Nephron (organoid): ENCODE measurements at regions not wholly inside any gene's neighbourhood (a gene's known extent, or its start where the extent isn't known, plus 50 kb on each side); places are given as distances from the start of the nearest gene placed in this dataset.
"Not testable (repeated sequence)": the region's sequence is repeated elsewhere in the genome, so short reads cannot be mapped to it uniquely, and the experiment has no call there.

ENCODE experiments used
- H3K27ac Mint-ChIP-seq, 3 experiments: 2 replicates each; pipeline ENCODE4 v1.8.0; 2020; ENCODE audit warnings: mixed read lengths in 3 of 3, mild to moderate bottlenecking in 2 of 3, moderate library complexity in 1 of 3
- H3K27me3 Mint-ChIP-seq: 2 replicates; pipeline ENCODE4 v1.8.0; 2021; ENCODE audit warnings: low read depth, mild to moderate bottlenecking, moderate library complexity, mixed read lengths
- H3K36me3 Mint-ChIP-seq: 2 replicates; pipeline ENCODE4 v1.8.0; 2020; ENCODE audit warnings: low read depth, mixed read lengths
- H3K4me1 Mint-ChIP-seq: 2 replicates; pipeline ENCODE4 v1.8.0; 2020; ENCODE audit warnings: mixed read lengths
- H3K4me3 Mint-ChIP-seq, 3 experiments: 2 replicates each; pipeline ENCODE4 v1.8.0; 2020; ENCODE audit warnings: mild to moderate bottlenecking in 3 of 3, mixed read lengths in 3 of 3, moderate library complexity in 2 of 3
- H3K9me3 Mint-ChIP-seq: 2 replicates; pipeline ENCODE4 v1.8.0; 2020; ENCODE audit warnings: mixed read lengths
- CTCF ChIP-seq, 3 experiments: fragments of 200-600 bp; sonication (generic); IDR thresholded peaks; one replicate each; pipeline ENCODE4 v1.5.0; 2021; ENCODE audit warnings: antibody characterized with exemption in 3 of 3; ENCODE audit not compliant: unreplicated experiment in 3 of 3

GRCh38 chr19:28103921-28104320 lies 1109.0 kb downstream of the UQCRFS1 start:
- Mint-ChIP-seq H3K4me3 (no peak overlapping the region), H3K9me3 (no peaks in the 10 kb centered on the region), H3K27ac (peak overlapping the region in 2 of 3 experiments; percentile 57 to 74), H3K4me1 (peaks cover 5% of the 10 kb centered on the region), H3K27me3 (peaks cover 5% of the 10 kb centered on the region), H3K36me3 (no peaks in the 10 kb centered on the region)
- TF ChIP-seq CTCF (IDR thresholded peaks at IDR 0.05; ENCODE audit: unreplicated experiment in 3 of 3) = no peak

GRCh38 chr19:28084659-28085157 lies 1128.2 kb downstream of the UQCRFS1 start:
- not testable (repeated sequence) for H3K36me3 Mint-ChIP-seq, H3K9me3 Mint-ChIP-seq, H3K27ac Mint-ChIP-seq, H3K4me3 Mint-ChIP-seq, H3K4me1 Mint-ChIP-seq, H3K27me3 Mint-ChIP-seq

GRCh38 chr19:28076628-28077027 lies 1136.3 kb downstream of the UQCRFS1 start:
- Mint-ChIP-seq H3K4me3 (no peak overlapping the region), H3K27ac (no peak overlapping the region), H3K36me3 (no peaks in the 10 kb centered on the region), H3K27me3 (no peaks in the 10 kb centered on the region), H3K9me3 (peaks cover 7% of the 10 kb centered on the region), H3K4me1 (no peaks in the 10 kb centered on the region)
- no peak for TF ChIP-seq CTCF (IDR thresholded peaks at IDR 0.05; ENCODE audit: unreplicated experiment in 3 of 3)

GRCh38 chr19:28075229-28075628 lies 1137.7 kb downstream of the UQCRFS1 start:
- H3K4me1 Mint-ChIP-seq = no peaks in the 10 kb centered on the region
- no peaks in the 10 kb centered on the region for H3K27me3 Mint-ChIP-seq
- no peak for TF ChIP-seq CTCF (IDR thresholded peaks at IDR 0.05; ENCODE audit: unreplicated experiment in 3 of 3)
- peaks cover 7% of the 10 kb centered on the region for H3K9me3 Mint-ChIP-seq
- no peak overlapping the region for H3K4me3 Mint-ChIP-seq
- H3K27ac Mint-ChIP-seq = no peak overlapping the region
- H3K36me3 Mint-ChIP-seq = no peaks in the 10 kb centered on the region

- Mint-ChIP-seq H3K4me3 (no peak overlapping the region), H3K4me1 (no peaks in the 10 kb centered on the region), H3K27ac (no peak overlapping the region), H3K27me3 (no peaks in the 10 kb centered on the region), H3K36me3 (no peaks in the 10 kb centered on the region), H3K9me3 (peaks cover 5% of the 10 kb centered on the region)
- TF ChIP-seq CTCF (IDR thresholded peaks at IDR 0.05; ENCODE audit: unreplicated experiment in 3 of 3) = no peak
These were observed 1138.2 kb downstream of the UQCRFS1 start for GRCh38 chr19:28074773-28075172.

GRCh38 chr19:28067882-28068281 lies 1145.1 kb downstream of the UQCRFS1 start:
- H3K4me1 Mint-ChIP-seq = no peaks in the 10 kb centered on the region
- peaks cover 3% of the 10 kb centered on the region for H3K9me3 Mint-ChIP-seq
- peaks cover 3% of the 10 kb centered on the region for H3K27me3 Mint-ChIP-seq
- TF ChIP-seq CTCF (IDR thresholded peaks at IDR 0.05; ENCODE audit: unreplicated experiment in 3 of 3) = no peak
- H3K4me3 Mint-ChIP-seq = no peak overlapping the region
- no peak overlapping the region for H3K27ac Mint-ChIP-seq
- H3K36me3 Mint-ChIP-seq = no peaks in the 10 kb centered on the region
